H54 (cell line): ENCODE measurements at regions not wholly inside any gene's neighbourhood (a gene's known extent, or its start where the extent isn't known, plus 50 kb on each side); places are given as distances from the start of the nearest gene placed in this dataset.

Source experiments
- DNase-seq: peaks from one replicate; pipeline ENCODE4 v3.0.0; 2011; ENCODE audit warnings: low spot score, mixed read lengths; ENCODE audit not compliant: insufficient read length
- FAIRE-seq: peaks from 3 replicates; lab custom pipeline; 2011; peaks lifted over from hg19 to GRCh38; lab: Jason Lieb, UNC
- POLR2A ChIP-seq: IDR thresholded peaks from 2 replicates; pipeline ENCODE4 v1.6.1; 2011; ENCODE audit warnings: low read depth, mild to moderate bottlenecking, low read length

GRCh38 chrX:21056622-21057021, 317.6 kb upstream of the CNKSR2 start:
- DNase-seq (no peak), FAIRE-seq (no peak)

GRCh38 chrX:21047034-21047455, 327.2 kb upstream of the CNKSR2 start:
- FAIRE-seq (no peak), DNase-seq (no peak)
- TF ChIP-seq POLR2A: no peak

More at GRCh38 chrX:21056622-21057021, 317.6 kb upstream of the CNKSR2 start:
- TF ChIP-seq POLR2A: no peak

- no peak for DNase-seq
- no peak for TF ChIP-seq POLR2A
- no peak for FAIRE-seq
Measured at GRCh38 chrX:21014326-21014725, 359.9 kb upstream of the CNKSR2 start.

GRCh38 chrX:21004835-21005234, 369.4 kb upstream of the CNKSR2 start:
- DNase-seq (no peak), FAIRE-seq (no peak)
- no peak for TF ChIP-seq POLR2A

- DNase-seq (no peak), FAIRE-seq (no peak)
Measured at GRCh38 chrX:20995829-20996228, 378.4 kb upstream of the CNKSR2 start.

GRCh38 chrX:20989361-20989760, 384.9 kb upstream of the CNKSR2 start:
- FAIRE-seq (no peak), DNase-seq (no peak)
- no peak for TF ChIP-seq POLR2A

More at GRCh38 chrX:20995829-20996228, 378.4 kb upstream of the CNKSR2 start:
- TF ChIP-seq POLR2A: no peak

GRCh38 chrX:20988804-20989203, 385.4 kb upstream of the CNKSR2 start:
- no peak for FAIRE-seq
- TF ChIP-seq POLR2A: no peak
- no peak for DNase-seq

GRCh38 chrX:20988118-20988517, 386.1 kb upstream of the CNKSR2 start:
- FAIRE-seq: no peak
- TF ChIP-seq POLR2A: no peak
- DNase-seq: no peak

- DNase-seq: no peak
- FAIRE-seq: no peak
- TF ChIP-seq POLR2A: no peak
Measured at GRCh38 chrX:20980426-20980825, 393.8 kb upstream of the CNKSR2 start.

- DNase-seq (no peak), FAIRE-seq (no peak)
- TF ChIP-seq POLR2A: no peak
Measured at GRCh38 chrX:20974326-20974725, 399.9 kb upstream of the CNKSR2 start.

- no peak for TF ChIP-seq POLR2A
- no peak for FAIRE-seq
Measured at GRCh38 chrX:20973038-20973437, 401.2 kb upstream of the CNKSR2 start.

GRCh38 chrX:20971250-20971649, 403.0 kb upstream of the CNKSR2 start:
- TF ChIP-seq POLR2A: no peak
- no peak for FAIRE-seq
- no peak for DNase-seq

More at GRCh38 chrX:20973038-20973437, 401.2 kb upstream of the CNKSR2 start:
- no peak for DNase-seq

GRCh38 chrX:20969565-20969964, 404.7 kb upstream of the CNKSR2 start:
- FAIRE-seq (no peak), DNase-seq (no peak)
- TF ChIP-seq POLR2A: no peak

GRCh38 chrX:20968996-20969395, 405.2 kb upstream of the CNKSR2 start:
- FAIRE-seq (no peak), DNase-seq (no peak)
- no peak for TF ChIP-seq POLR2A

GRCh38 chrX:20967725-20968124, 406.5 kb upstream of the CNKSR2 start:
- DNase-seq: no peak
- no peak for TF ChIP-seq POLR2A
- no peak for FAIRE-seq
